Upper lobe of left lung (tissue), 4 donors: ENCODE measurements at regions not wholly inside any gene's neighbourhood (a gene's known extent, or its start where the extent isn't known, plus 50 kb on each side); places are given as distances from the start of the nearest gene placed in this dataset.

ENCODE experiments used
- POLR2A ChIP-seq, 4 donors: fragments of 450-650 bp; IDR thresholded peaks; one replicate each; pipeline ENCODE4 v1.5.1; 2016 to 2017; ENCODE audit warnings: antibody characterized with exemption in 4 of 4, mild to moderate bottlenecking in 2 of 4
- TF ChIP-seq, protein P1 (sequence below), 6 experiments: fragments of 450-650 bp in 4 of 6; fragments of 200-600 bp in 2 of 6; sonication (generic) in 2 of 6; IDR thresholded peaks; one replicate each; pipeline ENCODE4 v1.5.1; 2016 to 2019; ENCODE audit warnings: antibody characterized with exemption in 6 of 6

DNA sequence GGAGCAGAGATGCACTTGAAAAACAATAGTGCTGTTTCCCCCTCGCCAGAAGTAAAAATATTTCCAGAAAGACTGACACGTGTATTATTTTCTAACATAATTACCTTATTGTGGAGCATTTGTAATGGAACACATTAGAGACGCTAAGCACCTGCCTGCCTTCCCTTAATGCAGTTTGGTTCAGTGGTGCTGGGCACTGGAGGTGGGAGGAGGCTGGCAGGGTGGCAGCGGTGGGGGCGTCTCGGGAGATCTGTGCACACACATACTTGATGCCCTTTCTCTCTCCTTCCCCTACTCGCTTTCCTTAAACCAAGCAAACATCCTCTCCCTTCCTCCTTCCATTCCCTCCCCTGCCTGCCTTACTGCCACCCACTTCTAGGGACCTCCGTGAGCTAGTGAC lies 156.6 kb upstream of the SDK2 start:
- TF ChIP-seq, protein P1, sequence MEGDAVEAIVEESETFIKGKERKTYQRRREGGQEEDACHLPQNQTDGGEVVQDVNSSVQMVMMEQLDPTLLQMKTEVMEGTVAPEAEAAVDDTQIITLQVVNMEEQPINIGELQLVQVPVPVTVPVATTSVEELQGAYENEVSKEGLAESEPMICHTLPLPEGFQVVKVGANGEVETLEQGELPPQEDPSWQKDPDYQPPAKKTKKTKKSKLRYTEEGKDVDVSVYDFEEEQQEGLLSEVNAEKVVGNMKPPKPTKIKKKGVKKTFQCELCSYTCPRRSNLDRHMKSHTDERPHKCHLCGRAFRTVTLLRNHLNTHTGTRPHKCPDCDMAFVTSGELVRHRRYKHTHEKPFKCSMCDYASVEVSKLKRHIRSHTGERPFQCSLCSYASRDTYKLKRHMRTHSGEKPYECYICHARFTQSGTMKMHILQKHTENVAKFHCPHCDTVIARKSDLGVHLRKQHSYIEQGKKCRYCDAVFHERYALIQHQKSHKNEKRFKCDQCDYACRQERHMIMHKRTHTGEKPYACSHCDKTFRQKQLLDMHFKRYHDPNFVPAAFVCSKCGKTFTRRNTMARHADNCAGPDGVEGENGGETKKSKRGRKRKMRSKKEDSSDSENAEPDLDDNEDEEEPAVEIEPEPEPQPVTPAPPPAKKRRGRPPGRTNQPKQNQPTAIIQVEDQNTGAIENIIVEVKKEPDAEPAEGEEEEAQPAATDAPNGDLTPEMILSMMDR (IDR thresholded peaks at IDR 0.05), result no peak
- no peak for TF ChIP-seq POLR2A (IDR thresholded peaks at IDR 0.05)
